A549 (cell line): ENCODE measurements at regions not wholly inside any gene's neighbourhood (a gene's known extent, or its start where the extent isn't known, plus 50 kb on each side); places are given as distances from the start of the nearest gene placed in this dataset.

Experiments used
- CTCF ChIP-seq: fragments of >200 bp; sonication (Bioruptor Twin); formaldehyde crosslinking; IDR thresholded peaks from 3 replicates; pipeline ENCODE4 v1.5.1; 2016
- EP300 ChIP-seq, 2 experiments: fragments of >200 bp; sonication (Bioruptor Twin); formaldehyde crosslinking; IDR thresholded peaks; 2 replicates in 1 of 2; 3 replicates in 1 of 2; pipeline ENCODE4 v1.6.1; 2016 to 2017
- MAFK ChIP-seq: fragments of 450-650 bp; IDR thresholded peaks from 2 replicates; pipeline ENCODE4 v1.6.1; 2014; ENCODE audit not compliant: partially characterized antibody
- POLR2A ChIP-seq: IDR thresholded peaks from 2 replicates; pipeline ENCODE4 v1.6.1; 2012; ENCODE audit warnings: mild to moderate bottlenecking, low read length

GRCh38 chr1:58353168-58353567, 193.4 kb downstream of the OMA1 start:
- TF ChIP-seq POLR2A (no peak), CTCF (no peak), MAFK (no peak), EP300 (IDR thresholded peaks at IDR 0.05) (no peak)
